Transverse colon (tissue), 3 donors: ENCODE measurements at regions not wholly inside any gene's neighbourhood (a gene's known extent, or its start where the extent isn't known, plus 50 kb on each side); places are given as distances from the start of the nearest gene placed in this dataset.

Source experiments
- CTCF ChIP-seq, 5 experiments: fragments of 200-600 bp in 3 of 5; fragments of 450-650 bp in 2 of 5; sonication (generic) in 3 of 5; IDR thresholded peaks; 1 replicate in 2 of 5; 2 replicates in 3 of 5; pipeline ENCODE4 v1.5.1; 2016 to 2017; ENCODE audit warnings: antibody characterized with exemption in 5 of 5, inconsistent platforms in 3 of 5, mild to moderate bottlenecking in 2 of 5, moderate library complexity in 1 of 5
- POLR2A ChIP-seq: fragments of 450-650 bp; IDR thresholded peaks from one replicate; pipeline ENCODE4 v1.6.1; 2016; ENCODE audit warnings: antibody characterized with exemption, mild to moderate bottlenecking, moderate library complexity

- TF ChIP-seq POLR2A (no peak), CTCF (IDR thresholded peaks at IDR 0.05) (no peak)
These were observed 59.6 kb upstream of the CDH2 start for GRCh38 chr18:28236487-28236886.
